ENCODE measurements at regions not wholly inside any gene's neighbourhood (a gene's known extent, or its start where the extent isn't known, plus 50 kb on each side); places are given as distances from the start of the nearest gene placed in this dataset.

- 95 to 97% methylated on average over 1 of the region's 1 CpG for WGBS, 2 donors
- Histone ChIP-seq H3K27ac (no peak overlapping the region), H3K4me1 (no peaks in the 10 kb centered on the region), H3K4me3 (replicated peaks in 1 of 3) (no peak overlapping the region), H3K36me3 (no peaks in the 10 kb centered on the region), H3K27me3 (no peaks in the 10 kb centered on the region), H3K9me3 (no peaks in the 10 kb centered on the region)
- TF ChIP-seq POLR2A (IDR thresholded peaks at IDR 0.05) (no peak), CTCF (IDR thresholded peaks at IDR 0.05) (no peak)
- intact Hi-C loops (cut with DNase I), result no loop called here
- no peak for DNase-seq
Observed at GRCh38 chr3:106231086-106231485, 362.3 kb upstream of the CBLB start.

GRCh38 chr3:106232956-106233355 is 364.1 kb upstream of the CBLB start:
- DNase-seq, result no peak
- intact Hi-C loops (cut with DNase I), result no loop called here
- H3K4me3 ChIP-seq (replicated peaks in 1 of 3), result no peak overlapping the region
- H3K27me3 ChIP-seq, result no peaks in the 10 kb centered on the region
- no peaks in the 10 kb centered on the region for H3K36me3 ChIP-seq
- TF ChIP-seq POLR2A (IDR thresholded peaks at IDR 0.05), result no peak
- TF ChIP-seq CTCF (IDR thresholded peaks at IDR 0.05), result no peak
- no peak overlapping the region for H3K27ac ChIP-seq
- H3K9me3 ChIP-seq, result no peaks in the 10 kb centered on the region
- H3K4me1 ChIP-seq, result no peaks in the 10 kb centered on the region

GRCh38 chr3:106239195-106239697 is 370.4 kb upstream of the CBLB start:
- no peak for DNase-seq
- TF ChIP-seq POLR2A (IDR thresholded peaks at IDR 0.05) (no peak), CTCF (IDR thresholded peaks at IDR 0.05) (no peak)
- no peak overlapping the region for H3K4me3 ChIP-seq (replicated peaks in 1 of 3)
- WGBS, 2 donors, result 99 to 100% methylated on average over 2 of the region's 2 CpGs
- H3K36me3 ChIP-seq, result no peaks in the 10 kb centered on the region
- H3K27me3 ChIP-seq, result no peaks in the 10 kb centered on the region
- no peak overlapping the region for H3K27ac ChIP-seq
- H3K9me3 ChIP-seq, result no peaks in the 10 kb centered on the region
- no peaks in the 10 kb centered on the region for H3K4me1 ChIP-seq
- intact Hi-C loops (cut with DNase I), result no loop called here

GRCh38 chr3:106241593-106241992 is 372.8 kb upstream of the CBLB start:
- TF ChIP-seq CTCF (IDR thresholded peaks at IDR 0.05), result no peak
- no peak for TF ChIP-seq POLR2A (IDR thresholded peaks at IDR 0.05)
- intact Hi-C loops (cut with DNase I), result no loop called here
- H3K36me3 ChIP-seq, result no peaks in the 10 kb centered on the region
- 65 to 66% methylated on average over 2 of the region's 2 CpGs for WGBS, 2 donors
- H3K27me3 ChIP-seq, result no peaks in the 10 kb centered on the region
- H3K4me1 ChIP-seq, result no peaks in the 10 kb centered on the region
- H3K27ac ChIP-seq, result no peak overlapping the region
- H3K9me3 ChIP-seq, result no peaks in the 10 kb centered on the region
- no peak overlapping the region for H3K4me3 ChIP-seq (replicated peaks in 1 of 3)
- DNase-seq, result no peak

- TF ChIP-seq POLR2A (IDR thresholded peaks at IDR 0.05), result no peak
- TF ChIP-seq CTCF (IDR thresholded peaks at IDR 0.05), result no peak
- intact Hi-C loops (cut with DNase I), result no loop called here
- Histone ChIP-seq H3K27me3 (no peaks in the 10 kb centered on the region), H3K4me3 (replicated peaks in 1 of 3) (no peak overlapping the region), H3K36me3 (no peaks in the 10 kb centered on the region), H3K27ac (no peak overlapping the region), H3K4me1 (no peaks in the 10 kb centered on the region), H3K9me3 (no peaks in the 10 kb centered on the region)
- no peak for DNase-seq
- 67 to 69% methylated on average over 3 of the region's 3 CpGs for WGBS, 2 donors
Observed at GRCh38 chr3:106242781-106243180, 374.0 kb upstream of the CBLB start.
